ENCODE measurements at regions not wholly inside any gene's neighbourhood (a gene's known extent, or its start where the extent isn't known, plus 50 kb on each side); places are given as distances from the start of the nearest gene placed in this dataset.
"Not testable (repeated sequence)": the region's sequence is repeated elsewhere in the genome, so short reads cannot be mapped to it uniquely, and the experiment has no call there.

- no peak for DNase-seq (ENCODE audit: low spot score)
These were observed 95.9 kb upstream of the UBE2E2 start for GRCh38 chr3:23107221-23107620.

DNA sequence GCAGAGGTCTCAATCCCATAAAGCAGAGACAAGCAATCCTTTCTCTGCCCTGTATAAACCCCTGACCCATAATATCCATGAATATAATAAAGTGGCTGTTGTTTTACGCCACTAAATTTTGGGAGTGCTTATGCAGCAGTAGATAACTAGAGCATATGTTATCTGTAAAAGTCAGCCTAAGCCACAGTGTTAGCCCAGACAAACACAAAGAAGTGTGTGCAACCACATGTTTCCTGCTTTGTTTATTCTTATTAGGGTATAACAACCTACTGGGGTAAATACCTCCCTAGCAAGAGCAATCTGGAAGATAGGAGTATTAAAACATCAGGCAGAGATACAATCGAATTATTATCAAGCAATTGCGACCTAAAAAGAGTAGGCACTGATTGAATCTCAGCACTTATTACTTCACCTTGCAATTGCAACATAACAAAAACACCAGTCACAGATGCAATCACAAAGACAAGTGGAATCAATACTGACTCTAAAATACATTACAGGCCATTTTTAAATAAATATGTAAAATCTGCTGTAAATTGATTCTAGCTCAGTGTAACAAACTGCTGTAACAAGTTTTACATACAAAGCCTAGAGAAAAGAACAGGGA lies 94.6 kb upstream of the UBE2E2 start:
- no peak for DNase-seq (ENCODE audit: low spot score)

GRCh38 chr3:23111286-23111685 lies 91.8 kb upstream of the UBE2E2 start:
- DNase-seq (ENCODE audit: low spot score) = no peak

GRCh38 chr3:23111797-23112196 lies 91.3 kb upstream of the UBE2E2 start:
- DNase-seq (ENCODE audit: low spot score) = no peak

GRCh38 chr3:23112491-23112890 lies 90.6 kb upstream of the UBE2E2 start:
- no peak for DNase-seq (ENCODE audit: low spot score)

GRCh38 chr3:23113455-23114171 lies 89.5 kb upstream of the UBE2E2 start:
- DNase-seq (ENCODE audit: low spot score) = no peak

- no peak for DNase-seq (ENCODE audit: low spot score)
These were observed 88.7 kb upstream of the UBE2E2 start for GRCh38 chr3:23114432-23114831.

DNA sequence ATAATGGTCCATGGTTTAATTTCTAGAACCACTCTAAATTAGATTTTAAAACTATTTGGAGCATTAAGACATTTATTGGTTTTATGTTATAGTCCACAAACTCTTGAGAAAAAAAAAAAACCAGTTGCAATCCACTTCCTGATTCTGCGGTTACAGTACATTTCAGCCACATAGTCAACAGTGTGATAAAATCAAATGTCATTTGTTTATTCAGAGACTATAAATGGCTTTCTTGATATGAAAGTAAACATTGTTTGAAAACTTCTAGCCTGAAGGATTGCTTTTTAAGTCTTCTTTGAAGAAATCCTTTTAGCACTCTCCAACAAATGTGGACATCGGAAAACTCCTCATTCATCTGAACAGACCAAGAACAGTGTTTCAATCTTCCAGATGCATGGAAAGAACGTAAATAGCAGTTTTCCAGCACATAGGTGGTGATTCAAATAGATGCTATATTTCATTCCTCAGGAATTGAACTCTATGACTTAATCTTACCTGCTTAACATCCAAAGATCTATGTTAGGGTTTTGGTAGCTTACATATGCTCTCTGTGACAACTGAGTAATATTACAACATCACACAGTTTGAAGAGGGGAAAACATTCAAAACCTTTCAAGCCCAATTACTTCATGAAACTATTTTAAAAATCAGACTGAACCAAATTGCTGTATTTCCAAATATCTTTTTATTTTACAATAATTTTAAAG lies 87.8 kb upstream of the UBE2E2 start:
- DNase-seq (ENCODE audit: low spot score) = no peak

GRCh38 chr3:23116081-23116837 lies 86.9 kb upstream of the UBE2E2 start:
- DNase-seq (ENCODE audit: low spot score) = no peak

DNA sequence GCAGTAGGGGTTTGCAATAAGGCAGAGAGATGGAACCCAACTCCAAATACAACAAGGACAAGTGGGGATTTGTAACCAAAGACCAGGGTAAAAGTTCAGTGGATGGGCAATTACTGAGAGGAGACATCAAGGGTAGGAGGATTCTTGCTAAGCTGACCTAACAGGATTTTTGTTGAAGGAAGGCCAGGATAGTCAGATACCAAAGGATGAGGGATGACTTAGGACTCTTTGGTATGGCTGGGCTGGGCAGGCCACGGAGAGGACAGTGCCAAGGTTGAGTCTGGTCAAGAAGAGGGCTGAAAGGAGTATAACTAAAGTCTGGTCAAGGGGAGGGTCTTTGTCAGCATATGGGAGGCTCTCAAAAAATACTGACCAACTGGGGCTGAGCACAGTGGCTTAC lies 85.3 kb upstream of the UBE2E2 start:
- no peak for DNase-seq (ENCODE audit: low spot score)

- DNase-seq (ENCODE audit: low spot score) = no peak
These were observed 75.9 kb upstream of the UBE2E2 start for GRCh38 chr3:23127196-23127595.

DNA sequence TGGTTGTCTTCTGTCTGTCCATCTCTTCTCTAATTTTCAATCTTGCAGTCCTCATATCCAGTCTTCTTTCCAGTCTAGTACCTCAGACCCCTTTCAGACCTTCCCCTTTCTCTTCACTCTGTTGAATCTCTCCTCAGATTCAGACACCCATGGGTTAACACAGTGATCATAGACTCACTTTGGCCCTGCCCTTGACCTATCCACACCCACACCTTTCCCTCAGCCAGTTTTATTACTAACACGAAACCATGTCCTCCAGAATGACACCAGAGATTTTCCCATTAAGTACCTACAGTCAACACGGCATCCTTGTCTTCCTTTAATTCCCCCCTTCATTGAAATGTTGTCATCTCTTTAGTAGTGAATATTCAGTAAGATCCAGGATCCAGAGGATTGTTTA lies 74.5 kb upstream of the UBE2E2 start:
- DNase-seq (ENCODE audit: low spot score) = no peak

- no peak for DNase-seq (ENCODE audit: low spot score)
These were observed 74.0 kb upstream of the UBE2E2 start for GRCh38 chr3:23129117-23129516.

GRCh38 chr3:23129817-23130216 lies 73.3 kb upstream of the UBE2E2 start:
- no peak for DNase-seq (ENCODE audit: low spot score)

- no peak for DNase-seq (ENCODE audit: low spot score)
These were observed 72.7 kb upstream of the UBE2E2 start for GRCh38 chr3:23130406-23130805.

DNA sequence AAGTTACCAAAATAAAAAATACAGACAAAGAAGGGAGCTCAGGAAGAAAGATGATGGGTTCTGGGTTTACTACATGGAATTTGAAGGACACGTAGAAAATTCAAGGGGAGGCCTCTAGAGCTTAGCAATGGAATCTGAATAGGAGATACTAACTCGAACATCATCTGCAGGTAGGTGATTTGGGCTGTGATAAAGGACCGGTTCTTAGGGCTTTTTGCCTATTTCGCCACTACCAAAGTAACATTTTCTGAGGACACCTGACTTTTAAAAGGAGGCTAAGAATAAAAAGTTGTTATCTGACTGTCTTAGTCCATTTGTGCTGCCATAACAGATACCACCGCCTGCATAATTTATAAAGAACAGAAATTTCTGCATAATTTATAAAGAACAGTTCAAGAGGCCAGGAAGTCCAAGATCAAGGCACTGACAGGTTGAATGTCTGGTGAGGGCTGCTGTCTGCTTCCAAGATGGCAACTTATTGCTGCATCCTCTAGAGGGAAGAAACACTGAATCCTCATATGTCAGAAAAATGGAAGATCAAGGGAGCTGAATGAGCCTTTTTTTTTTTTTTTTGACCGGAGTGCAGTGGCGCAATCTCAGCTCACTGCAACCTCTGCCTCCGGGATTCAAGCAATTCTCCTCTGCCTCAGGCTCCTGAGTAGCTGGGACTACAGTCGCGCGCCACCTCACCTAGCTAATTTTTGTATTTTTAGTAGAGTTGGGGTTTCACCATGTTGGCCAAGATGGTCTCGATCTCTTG lies 67.9 kb upstream of the UBE2E2 start:
- no peak for DNase-seq (ENCODE audit: low spot score)

- no peak for DNase-seq (ENCODE audit: low spot score)
These were observed 67.1 kb upstream of the UBE2E2 start for GRCh38 chr3:23136054-23136453.

DNA sequence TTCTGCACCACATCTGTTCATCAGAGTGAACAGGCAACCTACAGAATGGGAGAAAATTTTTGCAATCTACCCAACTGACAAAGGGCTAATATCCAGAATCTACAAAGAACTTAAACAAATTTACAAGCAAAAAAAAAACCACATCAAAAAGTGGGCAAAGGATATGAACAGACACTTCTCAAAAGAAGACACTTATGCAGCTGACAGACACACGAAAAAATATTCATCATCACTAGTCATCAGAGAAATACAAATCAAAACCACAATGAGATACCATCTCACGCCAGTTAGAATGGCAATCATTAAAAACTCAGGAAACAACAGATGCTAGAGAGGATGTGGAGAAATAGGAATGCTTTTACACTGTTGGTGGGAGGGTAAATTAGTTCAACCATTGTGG lies 59.1 kb upstream of the UBE2E2 start:
- DNase-seq (ENCODE audit: low spot score) = not testable (repeated sequence)

- DNase-seq (ENCODE audit: low spot score) = no peak
These were observed 57.0 kb upstream of the UBE2E2 start for GRCh38 chr3:23146163-23146562.

- DNase-seq (ENCODE audit: low spot score) = no peak
These were observed 50.1 kb upstream of the UBE2E2 start for GRCh38 chr3:23152989-23153388.
